Spinal cord (tissue), 9 donors: ENCODE measurements at regions not wholly inside any gene's neighbourhood (a gene's known extent, or its start where the extent isn't known, plus 50 kb on each side); places are given as distances from the start of the nearest gene placed in this dataset.
A peak's percentile ranks its signal among the peaks of the same experiment; 100 is the strongest.

Source experiments
- DNase-seq, 6 donors: peaks; one replicate each; pipeline versions ENCODE4 v3.0.0 to v3.0.0-alpha.2; 2013 to 2015; ENCODE audit warnings: low spot score in 6 of 6, low read depth in 4 of 6
- H3K27ac ChIP-seq: one replicate; pipeline ENCODE4 v1.5.1; 2013; ENCODE audit warnings: low read depth, low read length, control low read depth
- H3K27me3 ChIP-seq: one replicate; pipeline ENCODE4 v1.6.1; 2013; ENCODE audit warnings: low read length; ENCODE audit not compliant: control insufficient read depth, insufficient read depth
- H3K36me3 ChIP-seq: one replicate; pipeline ENCODE4 v1.6.1; 2013; ENCODE audit warnings: low read length; ENCODE audit not compliant: control insufficient read depth, insufficient read depth
- H3K4me1 ChIP-seq: one replicate; pipeline ENCODE4 v1.6.1; 2013; ENCODE audit warnings: low read length; ENCODE audit not compliant: control insufficient read depth, insufficient read depth
- H3K4me3 ChIP-seq: one replicate; pipeline ENCODE4 v1.5.1; 2013; ENCODE audit warnings: low read depth, low read length, control low read depth
- H3K9me3 ChIP-seq: one replicate; pipeline ENCODE4 v1.6.1; 2013; ENCODE audit warnings: low read length; ENCODE audit not compliant: control insufficient read depth, insufficient read depth
- WGBS: methylation state at CpG from one replicate; pipeline ENCODE4 v1.1.5; 2013; ENCODE audit warnings: missing lambda C conversion rate; ENCODE audit not compliant: insufficient coverage; 5-methylcytosine and 5-hydroxymethylcytosine counted together
- donor health status: healthy.

- Histone ChIP-seq H3K27me3 (no peaks in the 10 kb centered on the region), H3K4me1 (no peaks in the 10 kb centered on the region), H3K9me3 (no peaks in the 10 kb centered on the region), H3K36me3 (no peaks in the 10 kb centered on the region), H3K4me3 (no peak overlapping the region), H3K27ac (no peak overlapping the region)
- WGBS: 69% methylated on average over 4 of the region's 5 CpGs
- DNase-seq: no peak
Observed at GRCh38 chr17:55654821-55655220, 67.8 kb downstream of the TMEM100 start.

DNA sequence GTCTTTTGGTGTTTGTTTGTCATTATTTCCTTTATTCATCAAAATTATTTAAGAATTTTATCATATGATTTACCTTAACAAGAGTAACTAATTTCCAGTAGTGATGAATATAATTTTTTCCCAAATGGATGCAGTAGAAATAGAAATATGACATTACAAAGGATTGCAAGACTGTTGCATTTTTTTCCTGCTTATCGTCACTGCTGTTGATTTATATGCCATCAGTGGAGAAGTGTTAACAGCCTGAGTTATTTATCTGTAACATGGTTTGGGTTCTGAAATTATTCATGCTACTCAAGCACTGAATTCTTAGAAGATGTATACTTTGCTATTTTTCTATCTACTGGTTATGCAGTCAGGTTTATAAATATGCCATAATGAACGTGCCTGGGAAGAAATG is 68.6 kb downstream of the TMEM100 start:
- H3K4me3 ChIP-seq: no peak overlapping the region
- no peaks in the 10 kb centered on the region for H3K36me3 ChIP-seq
- no peaks in the 10 kb centered on the region for H3K27me3 ChIP-seq
- DNase-seq: no peak
- no peaks in the 10 kb centered on the region for H3K4me1 ChIP-seq
- no peak overlapping the region for H3K27ac ChIP-seq
- no peaks in the 10 kb centered on the region for H3K9me3 ChIP-seq
- WGBS: no CpG with 5 or more reads among the region's 2 CpGs

DNA sequence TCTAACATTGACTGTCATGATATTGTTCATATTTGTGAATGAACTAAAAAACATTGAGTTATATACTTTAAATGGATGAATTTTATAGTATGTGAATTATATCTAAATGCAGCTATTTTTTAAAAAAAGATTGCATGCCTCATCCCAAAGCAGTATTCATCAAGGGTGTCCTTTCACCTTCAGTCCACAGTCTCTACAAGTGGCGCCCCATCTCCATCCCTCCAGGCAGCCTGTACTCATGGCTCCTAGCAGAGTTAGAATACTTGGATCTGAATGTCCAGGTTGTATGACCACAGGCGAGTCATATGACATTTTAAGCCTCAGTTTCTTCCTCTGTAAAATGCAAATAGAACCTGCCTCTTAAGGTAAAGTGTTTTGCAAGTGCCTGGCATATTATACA is 69.8 kb downstream of the TMEM100 start:
- H3K27ac ChIP-seq: no peak overlapping the region
- H3K27me3 ChIP-seq: no peaks in the 10 kb centered on the region
- no peak overlapping the region for H3K4me3 ChIP-seq
- no peaks in the 10 kb centered on the region for H3K36me3 ChIP-seq
- no CpG with 5 or more reads among the region's 2 CpGs for WGBS
- H3K4me1 ChIP-seq: no peaks in the 10 kb centered on the region
- DNase-seq: no peak
- H3K9me3 ChIP-seq: no peaks in the 10 kb centered on the region

- Histone ChIP-seq H3K27me3 (no peaks in the 10 kb centered on the region), H3K4me3 (no peak overlapping the region)
- no CpG with 5 or more reads among the region's 2 CpGs for WGBS
Observed at GRCh38 chr17:55652114-55652823, 70.4 kb downstream of the TMEM100 start.

GRCh38 chr17:55649957-55650597 is 72.6 kb downstream of the TMEM100 start:
- H3K27ac ChIP-seq: no peak overlapping the region
- H3K4me3 ChIP-seq: no peak overlapping the region
- H3K27me3 ChIP-seq: no peaks in the 10 kb centered on the region
- no peaks in the 10 kb centered on the region for H3K4me1 ChIP-seq
- H3K36me3 ChIP-seq: no peaks in the 10 kb centered on the region
- WGBS: no CpG with 5 or more reads among the region's 3 CpGs
- H3K9me3 ChIP-seq: no peaks in the 10 kb centered on the region
- DNase-seq: no peak

More at GRCh38 chr17:55652114-55652823, 70.4 kb downstream of the TMEM100 start:
- Histone ChIP-seq H3K4me1 (no peaks in the 10 kb centered on the region), H3K9me3 (no peaks in the 10 kb centered on the region), H3K36me3 (no peaks in the 10 kb centered on the region), H3K27ac (no peak overlapping the region)
- DNase-seq: no peak

DNA sequence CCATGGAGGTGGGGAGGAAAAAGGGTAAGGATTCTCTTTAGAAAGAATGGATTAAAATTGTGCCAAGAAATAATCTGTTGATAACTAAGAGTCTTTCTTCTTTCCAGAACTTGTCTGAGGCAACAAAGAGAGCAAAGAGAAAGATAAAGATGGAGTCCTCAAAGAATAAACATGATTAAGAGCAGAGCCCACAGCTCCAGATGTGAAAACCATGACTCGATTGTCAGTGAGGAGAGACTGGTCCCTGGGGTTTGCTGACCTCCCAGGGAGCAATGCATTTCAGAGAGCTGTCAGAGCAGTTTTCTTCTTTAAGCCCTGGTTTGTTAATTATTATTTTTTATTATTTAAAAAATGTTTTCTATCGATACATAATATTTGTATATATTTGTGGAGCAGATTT is 74.6 kb downstream of the TMEM100 start:
- Histone ChIP-seq H3K27me3 (no peaks in the 10 kb centered on the region), H3K9me3 (no peaks in the 10 kb centered on the region), H3K4me3 (no peak overlapping the region), H3K27ac (no peak overlapping the region), H3K4me1 (no peaks in the 10 kb centered on the region), H3K36me3 (no peaks in the 10 kb centered on the region)
- no peak for DNase-seq
- WGBS: 60% methylated on average over 1 of the region's 2 CpGs

DNA sequence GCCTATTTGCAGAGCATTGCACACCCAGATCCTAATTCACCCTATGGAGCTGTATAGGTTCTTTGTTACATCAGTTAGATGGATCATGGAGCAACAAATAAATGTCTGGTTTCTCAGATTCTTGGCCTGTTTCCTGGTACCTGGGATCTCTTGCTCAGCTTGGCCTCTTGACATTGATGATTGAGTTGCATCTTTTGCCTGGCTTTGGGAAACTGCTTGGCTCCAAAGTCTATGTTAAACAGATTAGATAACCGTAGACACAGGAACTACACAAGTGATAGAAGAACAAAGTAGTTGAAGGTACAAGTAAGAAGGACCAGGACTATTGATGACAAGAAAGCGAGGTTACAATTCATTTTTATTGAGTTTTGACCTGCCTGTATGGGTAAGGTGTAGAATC is 77.3 kb downstream of the TMEM100 start:
- H3K36me3 ChIP-seq: no peaks in the 10 kb centered on the region
- no peaks in the 10 kb centered on the region for H3K27me3 ChIP-seq
- H3K4me3 ChIP-seq: no peak overlapping the region
- DNase-seq: no peak
- no peaks in the 10 kb centered on the region for H3K4me1 ChIP-seq
- H3K9me3 ChIP-seq: no peaks in the 10 kb centered on the region
- no peak overlapping the region for H3K27ac ChIP-seq
- WGBS: 94% methylated on average over 2 of the region's 2 CpGs

DNA sequence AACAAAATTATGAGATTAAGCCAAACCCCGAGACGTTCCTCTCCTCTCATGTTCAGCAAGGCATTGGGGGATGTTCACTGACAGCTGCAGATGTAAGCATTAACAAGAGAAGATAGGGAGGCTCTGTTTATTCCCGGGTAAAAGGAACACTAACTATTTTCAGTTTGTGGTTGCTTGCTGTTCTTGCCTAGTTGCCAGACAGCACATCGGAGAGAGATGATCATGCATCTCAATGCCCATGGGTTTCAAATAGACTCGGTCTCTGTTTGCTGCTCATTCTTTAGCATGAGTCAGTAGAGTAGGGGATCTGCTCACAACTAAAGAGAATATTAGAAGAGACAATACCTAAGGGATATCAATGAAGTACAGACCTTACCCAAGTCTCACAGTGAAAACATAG is 78.3 kb downstream of the TMEM100 start:
- no peak overlapping the region for H3K27ac ChIP-seq
- H3K9me3 ChIP-seq: no peaks in the 10 kb centered on the region
- no peak for DNase-seq
- no peaks in the 10 kb centered on the region for H3K27me3 ChIP-seq
- H3K4me3 ChIP-seq: no peak overlapping the region
- no peaks in the 10 kb centered on the region for H3K36me3 ChIP-seq
- WGBS: 87% methylated on average over 3 of the region's 5 CpGs
- H3K4me1 ChIP-seq: no peaks in the 10 kb centered on the region

DNA sequence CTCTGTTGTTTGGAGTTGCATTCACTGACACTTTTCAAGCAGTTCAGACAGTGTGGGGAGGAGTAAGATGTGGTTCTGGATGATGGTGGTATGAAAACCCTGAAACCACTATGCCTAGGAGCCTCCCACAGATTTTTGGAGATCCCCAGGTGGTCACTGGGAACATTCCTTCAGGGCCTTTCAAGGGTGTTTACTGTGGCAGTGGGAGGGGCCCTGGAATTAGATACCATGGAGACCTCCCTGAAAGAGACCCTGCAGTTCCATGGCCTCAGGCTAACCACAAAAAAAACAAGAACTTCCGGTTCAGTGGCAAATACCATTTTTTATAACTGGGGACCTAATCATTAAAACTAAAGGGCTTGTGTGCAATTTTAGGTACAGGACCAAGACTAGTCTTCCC is 79.9 kb downstream of the TMEM100 start:
- Histone ChIP-seq H3K27ac (no peak overlapping the region), H3K27me3 (no peaks in the 10 kb centered on the region), H3K4me1 (no peaks in the 10 kb centered on the region), H3K4me3 (no peak overlapping the region), H3K9me3 (no peaks in the 10 kb centered on the region), H3K36me3 (no peaks in the 10 kb centered on the region)
- WGBS: no CpG with 5 or more reads among the region's 1 CpG
- DNase-seq: no peak

- no peaks in the 10 kb centered on the region for H3K9me3 ChIP-seq
- H3K36me3 ChIP-seq: no peaks in the 10 kb centered on the region
- H3K27me3 ChIP-seq: no peaks in the 10 kb centered on the region
- WGBS: 59% methylated on average over 2 of the region's 3 CpGs
- H3K27ac ChIP-seq: no peak overlapping the region
- H3K4me3 ChIP-seq: no peak overlapping the region
- H3K4me1 ChIP-seq: no peaks in the 10 kb centered on the region
- DNase-seq: peak in 1 of 6 donors; percentile 61
Observed at GRCh38 chr17:55641676-55642081, 81.0 kb downstream of the TMEM100 start.
